ENCODE measurements at regions not wholly inside any gene's neighbourhood (a gene's known extent, or its start where the extent isn't known, plus 50 kb on each side); places are given as distances from the start of the nearest gene placed in this dataset.

- no peak overlapping the region for H3K27ac ChIP-seq
- no peak overlapping the region for H3K4me3 Mint-ChIP-seq
Measured at GRCh38 chr12:127787544-127787943, 479.4 kb upstream of the TMEM132C start.

GRCh38 chr12:127790376-127790775 lies 476.6 kb upstream of the TMEM132C start:
- H3K9ac ChIP-seq, result no peak overlapping the region

More at GRCh38 chr12:127787544-127787943, 479.4 kb upstream of the TMEM132C start:
- peaks cover 6% of the 10 kb centered on the region for H3K4me1 ChIP-seq
- no peaks in the 10 kb centered on the region for H3K27me3 ChIP-seq
- no peaks in the 10 kb centered on the region for H3F3A ChIP-seq (ENCODE audit: low read depth)
- no peaks in the 10 kb centered on the region for H3K36me3 ChIP-seq
- H3K9me3 Mint-ChIP-seq, result no peaks in the 10 kb centered on the region
- peaks cover 4% of the 10 kb centered on the region for H3K27me3 Mint-ChIP-seq (ENCODE audit: insufficient read depth, low read depth)
- no peak overlapping the region for H3K9ac ChIP-seq
- no peak overlapping the region for H3K27ac Mint-ChIP-seq
- no peak overlapping the region for H3K4me3 ChIP-seq
- no peaks in the 10 kb centered on the region for H3K79me2 ChIP-seq (ENCODE audit: low read depth)
- H4K20me1 ChIP-seq (ENCODE audit: low read depth), result no peaks in the 10 kb centered on the region
- peaks cover 24% of the 10 kb centered on the region for H3K4me1 Mint-ChIP-seq
- no peaks in the 10 kb centered on the region for H3K9me3 ChIP-seq (ENCODE audit: low read depth)
- no peaks in the 10 kb centered on the region for H3K36me3 Mint-ChIP-seq
- DNase-seq (ENCODE audit: low spot score), result no peak
- TF ChIP-seq EZH2 (IDR thresholded peaks at IDR 0.05), result no peak
- no peak for TF ChIP-seq EZH2phosphoT487 (IDR thresholded peaks at IDR 0.05)
- TF ChIP-seq CTCF (IDR thresholded peaks at IDR 0.05), result no peak
- H3K4me2 ChIP-seq, result no peak overlapping the region
- H2AFZ ChIP-seq (replicated peaks), result no peak overlapping the region

GRCh38 chr12:127791217-127791616 lies 475.8 kb upstream of the TMEM132C start:
- no peak overlapping the region for H3K4me3 Mint-ChIP-seq
- Histone ChIP-seq H2AFZ (replicated peaks) (no peak overlapping the region), H3K4me2 (no peak overlapping the region), H3K9me3 (ENCODE audit: low read depth) (no peaks in the 10 kb centered on the region), H3K27me3 (no peaks in the 10 kb centered on the region), H3K4me1 (no peaks in the 10 kb centered on the region), H3K9ac (no peak overlapping the region), H4K20me1 (ENCODE audit: low read depth) (no peaks in the 10 kb centered on the region), H3K27ac (no peak overlapping the region), H3K4me3 (no peak overlapping the region), H3F3A (ENCODE audit: low read depth) (no peaks in the 10 kb centered on the region), H3K36me3 (no peaks in the 10 kb centered on the region), H3K79me2 (ENCODE audit: low read depth) (no peaks in the 10 kb centered on the region)
- no peak overlapping the region for H3K27ac Mint-ChIP-seq
- peaks cover 14% of the 10 kb centered on the region for H3K4me1 Mint-ChIP-seq
- H3K27me3 Mint-ChIP-seq (ENCODE audit: insufficient read depth, low read depth), result peaks cover 4% of the 10 kb centered on the region
- no peaks in the 10 kb centered on the region for H3K36me3 Mint-ChIP-seq
- no peak for DNase-seq (ENCODE audit: low spot score)
- no peaks in the 10 kb centered on the region for H3K9me3 Mint-ChIP-seq
- TF ChIP-seq EZH2phosphoT487 (IDR thresholded peaks at IDR 0.05) (no peak), EZH2 (IDR thresholded peaks at IDR 0.05) (no peak), CTCF (IDR thresholded peaks at IDR 0.05) (no peak)

More at GRCh38 chr12:127790376-127790775, 476.6 kb upstream of the TMEM132C start:
- TF ChIP-seq EZH2 (IDR thresholded peaks at IDR 0.05) (no peak), EZH2phosphoT487 (IDR thresholded peaks at IDR 0.05) (no peak), CTCF (IDR thresholded peaks at IDR 0.05) (no peak)
- Histone ChIP-seq H4K20me1 (ENCODE audit: low read depth) (no peaks in the 10 kb centered on the region), H3K4me3 (no peak overlapping the region), H3K9me3 (ENCODE audit: low read depth) (no peaks in the 10 kb centered on the region), H3K36me3 (no peaks in the 10 kb centered on the region), H2AFZ (replicated peaks) (no peak overlapping the region), H3F3A (ENCODE audit: low read depth) (no peaks in the 10 kb centered on the region), H3K79me2 (ENCODE audit: low read depth) (no peaks in the 10 kb centered on the region), H3K4me2 (no peak overlapping the region), H3K4me1 (peaks cover 6% of the 10 kb centered on the region), H3K27me3 (no peaks in the 10 kb centered on the region), H3K27ac (no peak overlapping the region)
- Mint-ChIP-seq H3K4me1 (peaks cover 21% of the 10 kb centered on the region), H3K4me3 (no peak overlapping the region), H3K9me3 (no peaks in the 10 kb centered on the region), H3K27ac (no peak overlapping the region), H3K27me3 (ENCODE audit: insufficient read depth, low read depth) (peaks cover 4% of the 10 kb centered on the region), H3K36me3 (no peaks in the 10 kb centered on the region)
- no peak for DNase-seq (ENCODE audit: low spot score)
